ENCODE measurements at regions not wholly inside any gene's neighbourhood (a gene's known extent, or its start where the extent isn't known, plus 50 kb on each side); places are given as distances from the start of the nearest gene placed in this dataset.

DNA sequence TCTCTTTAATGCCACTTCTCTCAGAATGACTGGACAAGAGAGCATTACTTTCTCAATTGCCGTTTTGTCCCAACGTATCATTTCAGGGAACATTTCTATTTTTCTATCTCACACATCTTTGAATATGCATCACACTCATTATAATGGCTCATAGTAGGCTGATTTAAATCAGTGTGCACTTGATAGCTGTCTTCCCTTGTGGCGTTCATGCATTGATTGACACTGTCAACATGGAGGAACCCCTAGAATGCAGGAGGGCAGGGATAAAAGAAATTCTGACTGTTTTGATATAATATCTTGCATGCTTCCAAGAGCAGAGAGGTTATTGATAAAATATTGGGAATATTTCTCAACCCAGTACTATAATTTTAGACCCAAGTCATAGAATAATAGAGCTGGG is 1528.9 kb upstream of the FLRT2 start:
- no peak for TF ChIP-seq EZH2phosphoT487 (IDR thresholded peaks at IDR 0.05; ENCODE audit: low read depth, severe bottlenecking, unreplicated experiment)
- TF ChIP-seq, protein P1, sequence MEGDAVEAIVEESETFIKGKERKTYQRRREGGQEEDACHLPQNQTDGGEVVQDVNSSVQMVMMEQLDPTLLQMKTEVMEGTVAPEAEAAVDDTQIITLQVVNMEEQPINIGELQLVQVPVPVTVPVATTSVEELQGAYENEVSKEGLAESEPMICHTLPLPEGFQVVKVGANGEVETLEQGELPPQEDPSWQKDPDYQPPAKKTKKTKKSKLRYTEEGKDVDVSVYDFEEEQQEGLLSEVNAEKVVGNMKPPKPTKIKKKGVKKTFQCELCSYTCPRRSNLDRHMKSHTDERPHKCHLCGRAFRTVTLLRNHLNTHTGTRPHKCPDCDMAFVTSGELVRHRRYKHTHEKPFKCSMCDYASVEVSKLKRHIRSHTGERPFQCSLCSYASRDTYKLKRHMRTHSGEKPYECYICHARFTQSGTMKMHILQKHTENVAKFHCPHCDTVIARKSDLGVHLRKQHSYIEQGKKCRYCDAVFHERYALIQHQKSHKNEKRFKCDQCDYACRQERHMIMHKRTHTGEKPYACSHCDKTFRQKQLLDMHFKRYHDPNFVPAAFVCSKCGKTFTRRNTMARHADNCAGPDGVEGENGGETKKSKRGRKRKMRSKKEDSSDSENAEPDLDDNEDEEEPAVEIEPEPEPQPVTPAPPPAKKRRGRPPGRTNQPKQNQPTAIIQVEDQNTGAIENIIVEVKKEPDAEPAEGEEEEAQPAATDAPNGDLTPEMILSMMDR (IDR thresholded peaks at IDR 0.05; ENCODE audit: poor library complexity) = no peak
